PC-3 (cell line): ENCODE measurements at regions not wholly inside any gene's neighbourhood (a gene's known extent, or its start where the extent isn't known, plus 50 kb on each side); places are given as distances from the start of the nearest gene placed in this dataset.

Source experiments
- ATAC-seq: fragments of 200-7000 bp; cut with Tn5 transposase; 2 replicates; pipeline ENCODE4 v1.9.1; 2020; ENCODE audit warnings: mild to moderate bottlenecking, moderate library complexity
- BruUV-seq: library from RNA; stranded (reverse); fragments of 400-500 nt; replicated peaks from 2 replicates; lab custom pipeline; 2021; lab: Mats Ljungman, UMichigan
- CTCF ChIA-PET: fragments of 300-600 bp; sonication (Branson Sonifier 250); formaldehyde crosslinking; loops from one replicate; lab custom pipeline; 2022; ENCODE audit warnings: antibody characterized with exemption; lab: Charles Lee
- POLR2A ChIA-PET: fragments of 300-600 bp; sonication (Branson Sonifier 250); formaldehyde crosslinking; loops from one replicate; lab custom pipeline; 2022; ENCODE audit warnings: antibody characterized with exemption; ENCODE audit not compliant: unreplicated experiment; lab: Charles Lee
- DNase-seq: peaks from one replicate; pipeline ENCODE4 v3.0.0-alpha.2; 2015
- H2AFZ ChIP-seq: fragments of 300-600 bp; sonication (generic); 2 replicates; pipeline ENCODE4 v1.6.0; 2016; ENCODE audit warnings: antibody characterized with exemption, low read length
- H3F3A ChIP-seq: fragments of 300-600 bp; sonication (generic); one replicate; pipeline ENCODE4 v1.6.0; 2017; ENCODE audit warnings: antibody characterized with exemption, low read length, control low read depth, mild to moderate bottlenecking; ENCODE audit not compliant: unreplicated experiment
- H3K27ac ChIP-seq: fragments of 300-600 bp; sonication (generic); 2 replicates; pipeline ENCODE4 v1.5.1; 2016; ENCODE audit warnings: mild to moderate bottlenecking, low read length
- H3K27me3 ChIP-seq: fragments of 300-600 bp; sonication (generic); 2 replicates; pipeline ENCODE4 v1.6.1; 2016; ENCODE audit warnings: low read length, mixed read lengths
- H3K36me3 ChIP-seq: fragments of 300-600 bp; sonication (generic); 2 replicates; pipeline ENCODE4 v1.6.1; 2016; ENCODE audit warnings: low read depth, mixed run types, low read length, mixed read lengths
- H3K4me1 ChIP-seq: fragments of 300-600 bp; sonication (generic); 2 replicates; pipeline ENCODE4 v1.5.1; 2016; ENCODE audit warnings: low read length; ENCODE audit not compliant: insufficient read depth
- H3K4me2 ChIP-seq: fragments of 300-600 bp; sonication (generic); 2 replicates; pipeline ENCODE4 v1.6.0; 2016; ENCODE audit warnings: low read length
- H3K4me3 ChIP-seq: fragments of 300-600 bp; sonication (generic); 2 replicates; pipeline ENCODE4 v1.5.1; 2016; ENCODE audit warnings: mild to moderate bottlenecking, low read length, mixed read lengths
- H3K79me2 ChIP-seq: fragments of 300-600 bp; sonication (generic); 2 replicates; pipeline ENCODE4 v1.6.1; 2017; ENCODE audit warnings: low read length, mixed read lengths
- H3K9ac ChIP-seq: fragments of 300-600 bp; sonication (generic); 2 replicates; pipeline ENCODE4 v1.6.0; 2016; ENCODE audit warnings: mild to moderate bottlenecking, low read length
- H3K9me2 ChIP-seq: fragments of 300-600 bp; sonication (generic); replicated peaks from 2 replicates; pipeline ENCODE4 v1.6.1; 2016; ENCODE audit warnings: mixed run types, low read length, mixed read lengths
- H3K9me3 ChIP-seq: fragments of 300-600 bp; sonication (generic); 2 replicates; pipeline ENCODE4 v1.6.1; 2016; ENCODE audit warnings: low read length, mixed read lengths
- H4K20me1 ChIP-seq: fragments of 300-600 bp; sonication (generic); 2 replicates; pipeline ENCODE4 v1.6.1; 2016; ENCODE audit warnings: low read length, mixed read lengths
- CTCF ChIP-seq: fragments of 300-600 bp; sonication (generic); conservative IDR thresholded peaks from 2 replicates; pipeline ENCODE4 v1.5.1; 2017; ENCODE audit warnings: antibody characterized with exemption, low read depth, mild to moderate bottlenecking, low read length
- EZH2 ChIP-seq: fragments of 300-600 bp; sonication (generic); IDR thresholded peaks from one replicate; pipeline ENCODE4 v1.6.1; 2017; ENCODE audit warnings: antibody characterized with exemption, mild to moderate bottlenecking, low read length; ENCODE audit not compliant: unreplicated experiment
- EZH2phosphoT487 ChIP-seq: fragments of 300-600 bp; sonication (generic); IDR thresholded peaks from 2 replicates; pipeline ENCODE4 v1.6.1; 2018; ENCODE audit warnings: mild to moderate bottlenecking, antibody characterized with exemption, low read length, borderline replicate concordance
- intact Hi-C: fragments of 100-400 bp; cut with micrococcal nuclease; formaldehyde crosslinking; loops from 2 replicates; pipeline ENCODE4 v1.9.0; 2023

DNA sequence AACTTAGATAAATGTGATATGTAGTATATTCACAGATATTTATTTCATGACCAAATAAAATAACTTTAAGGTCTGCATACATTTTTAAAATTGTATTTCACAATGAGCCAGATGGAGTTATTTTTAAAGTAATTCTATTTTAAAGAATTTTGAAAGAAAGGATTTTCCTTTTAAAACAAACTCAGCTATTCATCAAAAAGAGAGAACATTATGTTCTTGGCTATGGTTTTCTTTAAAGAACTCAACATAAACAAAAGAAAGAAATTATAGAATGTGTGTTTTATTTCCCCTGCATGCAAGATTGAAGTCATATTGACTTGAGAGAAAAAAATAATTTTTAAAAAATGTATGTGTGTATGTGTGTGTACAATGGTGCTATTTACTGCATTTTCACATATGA lies 1023.6 kb upstream of the CITED2 start:
- Histone ChIP-seq H3K9me3 (no peaks in the 10 kb centered on the region), H3K9ac (no peak overlapping the region), H2AFZ (no peak overlapping the region), H3K36me3 (no peaks in the 10 kb centered on the region), H3K4me3 (no peak overlapping the region), H3K27me3 (no peaks in the 10 kb centered on the region), H3K27ac (no peak overlapping the region), H3K79me2 (no peaks in the 10 kb centered on the region), H3K4me2 (no peak overlapping the region), H3F3A (no peaks in the 10 kb centered on the region), H4K20me1 (no peaks in the 10 kb centered on the region), H3K9me2 (no peaks in the 10 kb centered on the region), H3K4me1 (no peaks in the 10 kb centered on the region)
- CTCF ChIA-PET = no interaction called here
- intact Hi-C loops = no loop called here
- no peak for ATAC-seq
- no peak for DNase-seq
- no peak for TF ChIP-seq EZH2
- TF ChIP-seq CTCF = no peak
- TF ChIP-seq EZH2phosphoT487 = no peak
- no TSS peak for BruUV-seq
- POLR2A ChIA-PET = no interaction called here

DNA sequence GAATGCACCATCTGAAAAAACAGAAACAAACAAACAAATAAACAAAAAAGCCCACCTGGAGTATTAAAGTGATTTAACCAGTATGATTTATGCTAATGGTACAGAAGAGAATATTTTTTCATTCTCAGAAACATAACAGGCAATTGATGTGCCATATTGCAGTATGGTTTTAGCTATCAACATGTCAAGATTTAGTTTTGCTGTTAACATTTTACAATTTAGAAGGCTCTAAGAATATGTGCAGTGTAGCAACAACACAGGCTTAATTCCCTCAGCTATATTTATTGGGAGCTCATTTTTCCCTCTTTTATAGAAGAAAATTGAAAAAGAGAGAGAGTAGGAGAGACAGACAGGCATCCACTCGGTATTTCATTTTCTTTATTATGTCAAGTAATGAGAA lies 1022.7 kb upstream of the CITED2 start:
- Histone ChIP-seq H3K4me3 (no peak overlapping the region), H3K4me1 (no peaks in the 10 kb centered on the region), H3K4me2 (no peak overlapping the region), H3K79me2 (no peaks in the 10 kb centered on the region), H3K36me3 (no peaks in the 10 kb centered on the region), H3K9ac (no peak overlapping the region), H3K27me3 (no peaks in the 10 kb centered on the region), H3K27ac (no peak overlapping the region), H3F3A (no peaks in the 10 kb centered on the region), H2AFZ (no peak overlapping the region), H4K20me1 (no peaks in the 10 kb centered on the region), H3K9me2 (no peaks in the 10 kb centered on the region), H3K9me3 (no peaks in the 10 kb centered on the region)
- DNase-seq (no peak), ATAC-seq (no peak)
- no TSS peak for BruUV-seq
- CTCF ChIA-PET = no interaction called here
- POLR2A ChIA-PET = no interaction called here
- intact Hi-C loops = no loop called here
- TF ChIP-seq EZH2 (no peak), CTCF (no peak), EZH2phosphoT487 (no peak)

DNA sequence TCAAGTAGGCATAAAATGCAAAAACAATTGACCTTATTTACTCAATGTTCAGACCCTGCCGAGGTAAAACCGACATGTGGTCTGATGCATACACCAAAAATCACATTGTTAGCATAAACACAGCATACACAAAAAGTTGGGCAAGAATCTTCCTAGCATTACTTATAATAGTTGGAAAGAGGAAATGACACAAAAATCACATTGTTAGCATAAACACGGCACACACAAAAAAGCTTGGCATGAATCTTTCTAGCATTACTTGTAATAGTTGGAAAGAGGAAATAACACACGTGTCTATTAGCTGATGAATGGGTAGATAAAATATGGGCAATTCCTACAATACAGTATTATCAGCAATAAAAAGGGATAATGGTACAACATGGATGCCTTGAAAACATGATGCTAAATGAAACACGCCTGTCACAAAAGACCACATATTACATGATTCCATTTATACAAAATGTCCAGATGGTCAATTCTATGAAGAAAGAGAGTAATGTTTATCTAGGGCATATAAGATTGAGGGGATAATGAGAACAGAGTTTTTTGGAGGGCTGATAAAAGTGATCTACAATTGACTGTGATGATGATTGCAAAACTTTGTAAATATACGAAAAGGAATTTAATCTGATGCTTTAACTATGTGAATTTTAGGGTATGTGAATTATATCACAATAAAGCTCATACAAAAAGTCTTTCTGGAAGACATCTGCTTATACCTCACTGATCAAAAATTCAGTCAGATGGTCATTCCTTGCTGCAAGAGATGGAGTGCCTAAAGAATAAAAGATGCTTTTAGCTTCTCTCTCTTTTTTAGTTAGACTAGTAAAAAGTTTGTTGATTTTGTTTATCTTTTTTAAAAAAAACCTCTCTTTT lies 1019.5 kb upstream of the CITED2 start:
- no TSS peak for BruUV-seq
- Histone ChIP-seq H3K4me2 (no peak overlapping the region), H3K9ac (no peak overlapping the region), H3K27ac (no peak overlapping the region), H3K4me1 (no peaks in the 10 kb centered on the region), H4K20me1 (no peaks in the 10 kb centered on the region), H3K27me3 (no peaks in the 10 kb centered on the region), H2AFZ (no peak overlapping the region), H3K36me3 (no peaks in the 10 kb centered on the region), H3K79me2 (no peaks in the 10 kb centered on the region), H3K9me2 (no peaks in the 10 kb centered on the region), H3K9me3 (no peaks in the 10 kb centered on the region), H3K4me3 (no peak overlapping the region), H3F3A (no peaks in the 10 kb centered on the region)
- ChIA-PET CTCF (no interaction called here), POLR2A (no interaction called here)
- intact Hi-C loops = no loop called here
- ATAC-seq (no peak), DNase-seq (no peak)
- TF ChIP-seq EZH2phosphoT487 (no peak), CTCF (no peak), EZH2 (no peak)
